ENCODE measurements at regions not wholly inside any gene's neighbourhood (a gene's known extent, or its start where the extent isn't known, plus 50 kb on each side); places are given as distances from the start of the nearest gene placed in this dataset.

GRCh38 chr4:152089584-152089983 lies 328.8 kb upstream of the GATB start:
- Histone ChIP-seq H4K91ac (ENCODE audit: insufficient read length, low read depth, low read length) (no peak overlapping the region), H4K20me1 (ENCODE audit: control insufficient read depth, insufficient read depth, insufficient read length) (no peaks in the 10 kb centered on the region), H2BK15ac (ENCODE audit: low read depth, low read length) (no peak overlapping the region), H3T11ph (ENCODE audit: low read length) (no peak overlapping the region), H2AK5ac (ENCODE audit: insufficient read length, low read length) (no peak overlapping the region), H3K23ac (ENCODE audit: insufficient read length, low read depth, low read length) (no peak overlapping the region), H3K27me3 (ENCODE audit: insufficient read depth, low read length) (no peaks in the 10 kb centered on the region), H3K14ac (ENCODE audit: insufficient read depth, low read length) (no peak overlapping the region), H2AFZ (ENCODE audit: low read length) (no peak overlapping the region), H3K4me1 (ENCODE audit: insufficient read depth, low read length) (no peaks in the 10 kb centered on the region; the same call in 1 of the 2 replicates), H3K79me1 (ENCODE audit: insufficient read depth, low read depth, low read length, poor library complexity, severe bottlenecking) (no peaks in the 10 kb centered on the region), H2BK120ac (ENCODE audit: low read depth, low read length, poor library complexity, severe bottlenecking) (no peak overlapping the region), H3K4ac (ENCODE audit: low read depth, low read length) (no peak overlapping the region), H4K8ac (replicated peaks; ENCODE audit: insufficient read length, low read depth, low read length) (no peak overlapping the region), H3K56ac (ENCODE audit: insufficient read length, low read depth, low read length) (no peak overlapping the region), H3K9me3 (ENCODE audit: control insufficient read depth, low read depth, low read length) (no peaks in the 10 kb centered on the region), H2BK5ac (ENCODE audit: insufficient read length, low read length) (no peak overlapping the region), H3K9ac (ENCODE audit: extremely low read depth, insufficient read length, low read length) (no peak overlapping the region), H2BK12ac (ENCODE audit: insufficient read length, low read depth, low read length) (no peak overlapping the region), H3K27ac (ENCODE audit: insufficient read length, low read depth, low read length) (no peak overlapping the region), H2BK20ac (ENCODE audit: low read depth, low read length, poor library complexity, severe bottlenecking) (no peak overlapping the region), H4K5ac (ENCODE audit: insufficient read length, low read depth, low read length) (no peak overlapping the region), H3K18ac (ENCODE audit: insufficient read length, low read depth, low read length) (no peak overlapping the region), H3K23me2 (ENCODE audit: insufficient read length, low read depth, low read length, poor library complexity, severe bottlenecking) (no peaks in the 10 kb centered on the region), H3K4me2 (ENCODE audit: insufficient read depth, insufficient read length, low read length) (no peak overlapping the region), H3K79me2 (ENCODE audit: insufficient read depth, low read length) (no peaks in the 10 kb centered on the region)
- Mint-ChIP-seq H3K27ac (peak overlapping the region in 1 of 3 experiments; percentile 45; a peak in 1 of 7 replicates), H3K27me3 (ENCODE audit: low read depth) (no peaks in the 10 kb centered on the region), H3K9me3 (no peaks in the 10 kb centered on the region), H3K4me3 (no peak overlapping the region), H3K4me1 (peaks cover 5 to 8% of the 10 kb centered on the region in 2 experiments), H3K36me3 (ENCODE audit: insufficient read depth in 1 of 3, low read depth in 3 of 3) (no peaks in the 10 kb centered on the region)
- DNase-seq, result no peak
- no peak for TF ChIP-seq CTCF (conservative IDR thresholded peaks at IDR 0.05)
- WGBS (ENCODE audit: extremely low coverage, insufficient read length, low lambda C conversion rate), result no CpG with 5 or more reads among the region's 2 CpGs
